Vagina (tissue), 2 donors: ENCODE measurements at regions not wholly inside any gene's neighbourhood (a gene's known extent, or its start where the extent isn't known, plus 50 kb on each side); places are given as distances from the start of the nearest gene placed in this dataset.

ENCODE experiments used
- POLR2A ChIP-seq, 2 donors: fragments of 450-650 bp; IDR thresholded peaks; one replicate each; pipeline ENCODE4 v1.6.1; 2017; ENCODE audit warnings: antibody characterized with exemption in 2 of 2, mild to moderate bottlenecking in 2 of 2, moderate library complexity in 2 of 2
- POLR2AphosphoS5 ChIP-seq, 2 donors: sonication (generic); formaldehyde crosslinking; IDR thresholded peaks; one replicate each; pipeline ENCODE4 v1.9.0; 2017; ENCODE audit warnings: antibody characterized with exemption in 2 of 2, mild to moderate bottlenecking in 2 of 2, low read depth in 1 of 2; ENCODE audit not compliant: insufficient read depth in 1 of 2
- TF ChIP-seq, protein P1 (sequence below), 3 experiments: fragments of 450-650 bp in 2 of 3; fragments of 200-600 bp in 1 of 3; sonication (generic) in 1 of 3; IDR thresholded peaks; one replicate each; pipeline ENCODE4 v1.5.1; 2017 to 2019; ENCODE audit warnings: antibody characterized with exemption in 3 of 3, mild to moderate bottlenecking in 2 of 3, moderate library complexity in 2 of 3

DNA sequence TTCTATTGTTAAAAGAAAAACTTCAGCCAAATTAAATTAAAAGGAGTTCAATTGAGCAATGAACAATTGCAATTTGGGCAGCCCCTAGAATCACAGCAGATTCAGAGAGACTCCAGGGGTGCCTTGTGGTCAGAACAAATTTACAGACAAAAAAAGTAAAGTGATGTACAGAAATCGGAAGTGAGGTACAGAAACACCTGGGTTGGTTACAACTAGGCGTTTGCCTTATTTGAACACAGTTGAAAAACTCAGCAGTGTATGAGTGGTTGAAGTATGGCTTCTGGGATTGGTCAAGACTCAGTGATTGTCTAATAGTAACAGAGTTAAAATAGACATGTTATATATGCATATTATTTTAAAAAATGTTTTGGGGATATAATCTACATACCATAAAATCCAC, 98.5 kb upstream of the ZSWIM2 start:
- TF ChIP-seq, protein P1, sequence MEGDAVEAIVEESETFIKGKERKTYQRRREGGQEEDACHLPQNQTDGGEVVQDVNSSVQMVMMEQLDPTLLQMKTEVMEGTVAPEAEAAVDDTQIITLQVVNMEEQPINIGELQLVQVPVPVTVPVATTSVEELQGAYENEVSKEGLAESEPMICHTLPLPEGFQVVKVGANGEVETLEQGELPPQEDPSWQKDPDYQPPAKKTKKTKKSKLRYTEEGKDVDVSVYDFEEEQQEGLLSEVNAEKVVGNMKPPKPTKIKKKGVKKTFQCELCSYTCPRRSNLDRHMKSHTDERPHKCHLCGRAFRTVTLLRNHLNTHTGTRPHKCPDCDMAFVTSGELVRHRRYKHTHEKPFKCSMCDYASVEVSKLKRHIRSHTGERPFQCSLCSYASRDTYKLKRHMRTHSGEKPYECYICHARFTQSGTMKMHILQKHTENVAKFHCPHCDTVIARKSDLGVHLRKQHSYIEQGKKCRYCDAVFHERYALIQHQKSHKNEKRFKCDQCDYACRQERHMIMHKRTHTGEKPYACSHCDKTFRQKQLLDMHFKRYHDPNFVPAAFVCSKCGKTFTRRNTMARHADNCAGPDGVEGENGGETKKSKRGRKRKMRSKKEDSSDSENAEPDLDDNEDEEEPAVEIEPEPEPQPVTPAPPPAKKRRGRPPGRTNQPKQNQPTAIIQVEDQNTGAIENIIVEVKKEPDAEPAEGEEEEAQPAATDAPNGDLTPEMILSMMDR (IDR thresholded peaks at IDR 0.05) = no peak
- TF ChIP-seq POLR2A (IDR thresholded peaks at IDR 0.05) = no peak
- no peak for TF ChIP-seq POLR2AphosphoS5 (IDR thresholded peaks at IDR 0.05; ENCODE audit: insufficient read depth in 1 of 2, low read depth in 1 of 2)
